ENCODE measurements at regions not wholly inside any gene's neighbourhood (a gene's known extent, or its start where the extent isn't known, plus 50 kb on each side); places are given as distances from the start of the nearest gene placed in this dataset.

DNA sequence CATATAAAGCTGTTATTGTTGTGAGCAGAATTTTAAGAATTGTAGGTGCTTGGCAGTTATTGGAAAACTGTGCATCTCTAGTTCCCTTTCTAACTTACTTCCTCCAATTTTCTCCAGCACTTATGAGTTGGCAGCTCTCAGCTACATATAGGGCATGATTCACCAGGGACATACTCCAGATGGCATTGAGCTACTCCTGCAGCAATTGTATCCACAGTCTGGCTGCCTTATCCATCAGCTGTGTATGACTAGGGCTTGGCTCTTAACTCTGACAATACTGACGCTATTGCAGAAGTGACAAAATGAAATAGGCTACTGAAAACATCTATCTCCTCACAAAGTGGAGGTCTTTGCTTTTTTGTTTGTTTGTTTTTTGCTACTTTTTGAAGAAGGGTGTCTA, 276.7 kb downstream of the POU4F1 start:
- no peaks in the 10 kb centered on the region for H3K36me3 Mint-ChIP-seq (ENCODE audit: low read depth)
- H3K9me3 Mint-ChIP-seq: no peaks in the 10 kb centered on the region
- no peaks in the 10 kb centered on the region for H3K4me1 Mint-ChIP-seq
- DNase-seq: no peak
- no peak overlapping the region for H3K4me3 Mint-ChIP-seq
- H3K27me3 Mint-ChIP-seq (ENCODE audit: low read depth, poor library complexity): peaks cover 5% of the 10 kb centered on the region
- H3K27ac Mint-ChIP-seq: no peak overlapping the region
- TF ChIP-seq, protein P1, sequence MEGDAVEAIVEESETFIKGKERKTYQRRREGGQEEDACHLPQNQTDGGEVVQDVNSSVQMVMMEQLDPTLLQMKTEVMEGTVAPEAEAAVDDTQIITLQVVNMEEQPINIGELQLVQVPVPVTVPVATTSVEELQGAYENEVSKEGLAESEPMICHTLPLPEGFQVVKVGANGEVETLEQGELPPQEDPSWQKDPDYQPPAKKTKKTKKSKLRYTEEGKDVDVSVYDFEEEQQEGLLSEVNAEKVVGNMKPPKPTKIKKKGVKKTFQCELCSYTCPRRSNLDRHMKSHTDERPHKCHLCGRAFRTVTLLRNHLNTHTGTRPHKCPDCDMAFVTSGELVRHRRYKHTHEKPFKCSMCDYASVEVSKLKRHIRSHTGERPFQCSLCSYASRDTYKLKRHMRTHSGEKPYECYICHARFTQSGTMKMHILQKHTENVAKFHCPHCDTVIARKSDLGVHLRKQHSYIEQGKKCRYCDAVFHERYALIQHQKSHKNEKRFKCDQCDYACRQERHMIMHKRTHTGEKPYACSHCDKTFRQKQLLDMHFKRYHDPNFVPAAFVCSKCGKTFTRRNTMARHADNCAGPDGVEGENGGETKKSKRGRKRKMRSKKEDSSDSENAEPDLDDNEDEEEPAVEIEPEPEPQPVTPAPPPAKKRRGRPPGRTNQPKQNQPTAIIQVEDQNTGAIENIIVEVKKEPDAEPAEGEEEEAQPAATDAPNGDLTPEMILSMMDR (IDR thresholded peaks at IDR 0.05): no peak

GRCh38 chr13:78325585-78325984, 277.8 kb downstream of the POU4F1 start:
- Mint-ChIP-seq H3K4me1 (no peaks in the 10 kb centered on the region), H3K27me3 (ENCODE audit: low read depth, poor library complexity) (peaks cover 5% of the 10 kb centered on the region), H3K36me3 (ENCODE audit: low read depth) (no peaks in the 10 kb centered on the region), H3K27ac (no peak overlapping the region), H3K4me3 (no peak overlapping the region), H3K9me3 (no peaks in the 10 kb centered on the region)
- DNase-seq: no peak
- TF ChIP-seq, protein P1 (IDR thresholded peaks at IDR 0.05): no peak

DNA sequence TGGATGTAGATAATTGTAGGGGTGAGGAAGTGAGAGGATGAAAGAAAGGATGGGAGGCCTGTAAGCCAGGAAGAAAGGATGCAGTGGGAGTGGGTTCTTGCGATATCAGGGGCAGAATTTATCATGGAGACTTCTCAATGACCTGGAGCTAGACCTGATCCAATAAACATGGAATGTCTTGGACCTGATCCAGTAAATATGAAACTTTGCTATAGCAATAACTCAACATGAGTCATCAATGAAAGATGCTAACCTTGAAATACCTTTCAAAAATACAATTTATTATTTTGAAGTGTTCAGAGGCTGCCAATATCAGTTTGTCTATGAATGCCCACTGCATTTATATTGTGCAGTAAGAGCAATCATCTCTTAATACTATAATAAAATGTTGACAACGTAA, 279.5 kb downstream of the POU4F1 start:
- TF ChIP-seq, protein P1 (IDR thresholded peaks at IDR 0.05): no peak
- DNase-seq: no peak
- Mint-ChIP-seq H3K4me3 (no peak overlapping the region), H3K27ac (no peak overlapping the region), H3K27me3 (ENCODE audit: low read depth, poor library complexity) (peaks cover 5% of the 10 kb centered on the region), H3K9me3 (no peaks in the 10 kb centered on the region), H3K36me3 (ENCODE audit: low read depth) (no peaks in the 10 kb centered on the region), H3K4me1 (no peaks in the 10 kb centered on the region)

- no peak for DNase-seq
- H3K4me1 Mint-ChIP-seq: no peaks in the 10 kb centered on the region
- no peaks in the 10 kb centered on the region for H3K36me3 Mint-ChIP-seq (ENCODE audit: low read depth)
- peaks cover 5% of the 10 kb centered on the region for H3K27me3 Mint-ChIP-seq (ENCODE audit: low read depth, poor library complexity)
- no peaks in the 10 kb centered on the region for H3K9me3 Mint-ChIP-seq
- TF ChIP-seq, protein P1 (IDR thresholded peaks at IDR 0.05): no peak
- H3K4me3 Mint-ChIP-seq: no peak overlapping the region
- no peak overlapping the region for H3K27ac Mint-ChIP-seq
Observed at GRCh38 chr13:78323040-78323439, 280.3 kb downstream of the POU4F1 start.

DNA sequence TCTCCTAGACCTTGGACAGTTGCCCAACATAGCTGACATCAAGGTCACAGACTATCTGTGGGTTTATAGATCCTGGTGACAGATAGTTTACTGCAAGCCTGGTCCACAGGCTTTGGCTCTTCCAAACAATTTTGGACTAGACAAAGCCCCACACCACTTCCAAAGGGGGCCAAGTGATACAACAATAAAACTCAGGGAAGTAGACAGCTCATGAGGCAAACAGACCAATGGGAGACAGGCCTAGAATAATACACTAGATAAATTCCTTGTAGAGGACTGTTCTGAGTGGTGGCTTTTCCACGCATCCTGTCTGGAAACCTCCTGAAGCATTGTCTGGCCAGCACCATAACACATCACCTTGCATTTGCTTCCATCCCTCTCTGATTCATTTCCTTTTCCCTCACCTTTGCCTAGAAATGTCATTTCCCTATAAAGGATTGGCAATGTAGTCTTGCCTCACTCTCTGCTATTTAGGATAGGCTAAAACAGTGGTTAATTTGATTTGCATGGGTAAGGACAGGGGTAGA, 284.2 kb downstream of the POU4F1 start:
- no peak overlapping the region for H3K4me3 Mint-ChIP-seq
- H3K27ac Mint-ChIP-seq: no peak overlapping the region
- DNase-seq: no peak
- no peaks in the 10 kb centered on the region for H3K36me3 Mint-ChIP-seq (ENCODE audit: low read depth)
- TF ChIP-seq, protein P1 (IDR thresholded peaks at IDR 0.05): no peak
- no peaks in the 10 kb centered on the region for H3K9me3 Mint-ChIP-seq
- no peaks in the 10 kb centered on the region for H3K27me3 Mint-ChIP-seq (ENCODE audit: low read depth, poor library complexity)
- H3K4me1 Mint-ChIP-seq: no peaks in the 10 kb centered on the region

- Mint-ChIP-seq H3K27me3 (ENCODE audit: low read depth, poor library complexity) (peaks cover 6% of the 10 kb centered on the region), H3K9me3 (no peaks in the 10 kb centered on the region), H3K4me1 (no peaks in the 10 kb centered on the region), H3K4me3 (no peak overlapping the region), H3K36me3 (ENCODE audit: low read depth) (no peaks in the 10 kb centered on the region), H3K27ac (no peak overlapping the region)
- TF ChIP-seq, protein P1 (IDR thresholded peaks at IDR 0.05): peak; percentile 37
- DNase-seq: no peak
Observed at GRCh38 chr13:78317030-78317429, 286.3 kb downstream of the POU4F1 start.
